Brain microvascular endothelial cell (primary cell): ENCODE measurements at regions not wholly inside any gene's neighbourhood (a gene's known extent, or its start where the extent isn't known, plus 50 kb on each side); places are given as distances from the start of the nearest gene placed in this dataset.

ENCODE experiments used
- DNase-seq: peaks from one replicate; pipeline ENCODE4 v3.0.0-alpha.2; 2020
- H3K27ac ChIP-seq: fragments of 250-450 bp; sonication (Bioruptor Pico); 2 replicates; pipeline ENCODE4 v1.5.1; 2020; ENCODE audit warnings: mild to moderate bottlenecking, moderate library complexity
- H3K27me3 ChIP-seq: fragments of 250-450 bp; sonication (Bioruptor Pico); replicated peaks from 2 replicates; pipeline ENCODE4 v1.5.1; 2020; ENCODE audit warnings: mild to moderate bottlenecking
- H3K36me3 ChIP-seq: fragments of 250-450 bp; sonication (Bioruptor Pico); replicated peaks from 2 replicates; pipeline ENCODE4 v1.5.1; 2020; ENCODE audit warnings: mild to moderate bottlenecking
- H3K4me3 ChIP-seq: 2 replicates; pipeline ENCODE4 v1.5.1; 2011; ENCODE audit warnings: low read depth, mild to moderate bottlenecking, control low read depth, low read length, moderate library complexity
- in situ Hi-C: cut with HindIII; loops from 2 replicates; pipeline ENCODE4 v1.10.0; 2017; ENCODE audit warnings: low sequenced_read_pairs, low pct_ligation_motif_present
- TF ChIP-seq, protein P1 (sequence below): IDR thresholded peaks from 2 replicates; pipeline ENCODE4 v1.5.1; 2011; ENCODE audit warnings: low read depth, mild to moderate bottlenecking, moderate library complexity, low read length, control low read depth, inconsistent platforms; ENCODE audit errors: missing control alignments

DNA sequence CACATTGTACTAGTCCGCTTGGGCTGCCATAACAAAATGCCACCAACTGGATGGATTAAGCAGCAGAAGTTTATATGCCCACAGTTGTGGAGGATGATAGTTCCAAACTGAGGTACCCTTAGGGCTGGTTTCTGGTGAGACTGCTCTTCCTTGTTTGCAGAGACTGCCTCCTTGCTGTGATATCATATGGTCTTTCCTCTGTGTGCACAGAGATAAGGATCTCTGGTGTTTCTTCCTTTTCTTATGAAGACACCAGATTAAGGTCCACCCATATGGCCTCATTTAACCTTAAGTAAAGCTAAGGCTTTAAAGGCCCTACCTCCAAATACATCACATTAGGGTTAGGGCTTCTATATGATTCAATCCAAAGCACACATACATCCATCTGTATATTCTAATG lies 738.2 kb upstream of the GCFC2 start:
- DNase-seq: no peak
- TF ChIP-seq, protein P1, sequence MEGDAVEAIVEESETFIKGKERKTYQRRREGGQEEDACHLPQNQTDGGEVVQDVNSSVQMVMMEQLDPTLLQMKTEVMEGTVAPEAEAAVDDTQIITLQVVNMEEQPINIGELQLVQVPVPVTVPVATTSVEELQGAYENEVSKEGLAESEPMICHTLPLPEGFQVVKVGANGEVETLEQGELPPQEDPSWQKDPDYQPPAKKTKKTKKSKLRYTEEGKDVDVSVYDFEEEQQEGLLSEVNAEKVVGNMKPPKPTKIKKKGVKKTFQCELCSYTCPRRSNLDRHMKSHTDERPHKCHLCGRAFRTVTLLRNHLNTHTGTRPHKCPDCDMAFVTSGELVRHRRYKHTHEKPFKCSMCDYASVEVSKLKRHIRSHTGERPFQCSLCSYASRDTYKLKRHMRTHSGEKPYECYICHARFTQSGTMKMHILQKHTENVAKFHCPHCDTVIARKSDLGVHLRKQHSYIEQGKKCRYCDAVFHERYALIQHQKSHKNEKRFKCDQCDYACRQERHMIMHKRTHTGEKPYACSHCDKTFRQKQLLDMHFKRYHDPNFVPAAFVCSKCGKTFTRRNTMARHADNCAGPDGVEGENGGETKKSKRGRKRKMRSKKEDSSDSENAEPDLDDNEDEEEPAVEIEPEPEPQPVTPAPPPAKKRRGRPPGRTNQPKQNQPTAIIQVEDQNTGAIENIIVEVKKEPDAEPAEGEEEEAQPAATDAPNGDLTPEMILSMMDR: no peak
- in situ Hi-C loops: no loop called here
- no peak overlapping the region for H3K27ac ChIP-seq
- H3K27me3 ChIP-seq: no peaks in the 10 kb centered on the region
- H3K36me3 ChIP-seq: no peaks in the 10 kb centered on the region
- no peak overlapping the region for H3K4me3 ChIP-seq

- TF ChIP-seq, protein P1: no peak
- Histone ChIP-seq H3K27ac (no peak overlapping the region), H3K27me3 (no peaks in the 10 kb centered on the region), H3K36me3 (no peaks in the 10 kb centered on the region), H3K4me3 (no peak overlapping the region)
- in situ Hi-C loops: no loop called here
- no peak for DNase-seq
Observed at GRCh38 chr2:76447294-76447693, 736.6 kb upstream of the GCFC2 start.

GRCh38 chr2:76446872-76447271 lies 736.2 kb upstream of the GCFC2 start:
- no peak for DNase-seq
- TF ChIP-seq, protein P1: no peak
- Histone ChIP-seq H3K27me3 (no peaks in the 10 kb centered on the region), H3K27ac (no peak overlapping the region), H3K4me3 (no peak overlapping the region), H3K36me3 (no peaks in the 10 kb centered on the region)
- in situ Hi-C loops: no loop called here

DNA sequence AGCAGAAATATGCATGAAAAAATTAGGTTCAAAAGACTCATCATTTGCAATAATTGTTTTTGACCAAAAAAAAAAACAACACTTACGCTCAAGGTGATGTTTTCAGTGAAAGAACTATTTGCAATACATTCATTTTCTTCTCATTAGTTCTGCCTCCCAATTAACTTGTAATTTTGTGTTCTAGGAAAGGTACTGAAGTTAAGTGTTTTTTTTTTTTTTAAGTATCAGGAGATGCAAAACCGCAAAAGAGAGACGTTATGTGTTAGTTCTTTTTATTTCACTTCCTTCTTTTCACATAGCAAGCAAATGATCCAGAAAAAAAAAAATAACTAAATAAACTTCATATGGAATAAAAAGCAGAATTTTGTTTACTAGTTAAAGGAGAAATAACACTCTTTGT lies 735.2 kb upstream of the GCFC2 start:
- no peaks in the 10 kb centered on the region for H3K36me3 ChIP-seq
- in situ Hi-C loops: no loop called here
- no peaks in the 10 kb centered on the region for H3K27me3 ChIP-seq
- H3K4me3 ChIP-seq: no peak overlapping the region
- no peak overlapping the region for H3K27ac ChIP-seq
- DNase-seq: no peak
- TF ChIP-seq, protein P1: no peak

- Histone ChIP-seq H3K36me3 (no peaks in the 10 kb centered on the region), H3K4me3 (no peak overlapping the region), H3K27me3 (no peaks in the 10 kb centered on the region), H3K27ac (no peak overlapping the region)
- in situ Hi-C loops: no loop called here
- no peak for DNase-seq
- TF ChIP-seq, protein P1: no peak
Observed at GRCh38 chr2:76444732-76445131, 734.0 kb upstream of the GCFC2 start.

- in situ Hi-C loops: no loop called here
- H3K27me3 ChIP-seq: no peaks in the 10 kb centered on the region
- no peak overlapping the region for H3K27ac ChIP-seq
- no peak overlapping the region for H3K4me3 ChIP-seq
- no peak for DNase-seq
- TF ChIP-seq, protein P1: no peak
- H3K36me3 ChIP-seq: no peaks in the 10 kb centered on the region
Observed at GRCh38 chr2:76437564-76437963, 726.8 kb upstream of the GCFC2 start.
